ENCODE measurements at regions not wholly inside any gene's neighbourhood (a gene's known extent, or its start where the extent isn't known, plus 50 kb on each side); places are given as distances from the start of the nearest gene placed in this dataset.

DNA sequence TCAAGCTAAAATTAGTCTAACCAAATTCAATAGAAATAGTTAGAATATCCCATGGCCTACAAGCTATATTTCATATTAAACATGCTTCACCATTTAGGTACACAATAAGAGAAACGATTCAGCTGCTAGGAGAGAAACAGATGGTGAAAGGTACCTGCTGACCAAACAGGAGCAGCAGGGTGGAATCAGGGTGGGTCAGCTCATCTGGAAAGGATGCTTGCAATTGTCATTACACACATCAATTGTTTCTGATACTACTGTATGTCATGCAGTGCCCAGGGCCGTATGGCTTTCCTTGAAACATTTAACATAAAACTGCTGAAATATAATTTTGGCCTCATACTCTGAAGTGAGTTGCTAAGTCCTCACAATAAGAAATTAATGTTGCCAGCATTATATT, 776.0 kb downstream of the DACH1 start:
- no peak overlapping the region for H3K27ac Mint-ChIP-seq
- no peak for ATAC-seq
- no peaks in the 10 kb centered on the region for H3K27me3 Mint-ChIP-seq
- no peak overlapping the region for H3K4me3 Mint-ChIP-seq
- H3K4me1 Mint-ChIP-seq: no peaks in the 10 kb centered on the region
- peaks cover 7 to 19% of the 10 kb centered on the region in 2 donors for H3K9me3 Mint-ChIP-seq
- DNase-seq: no peak

- no peak for ATAC-seq
- Mint-ChIP-seq H3K4me1 (no peaks in the 10 kb centered on the region), H3K27ac (no peak overlapping the region), H3K27me3 (no peaks in the 10 kb centered on the region), H3K4me3 (no peak overlapping the region), H3K9me3 (peaks cover 0 to 13% of the 10 kb centered on the region in 2 donors)
- no peak for DNase-seq
Measured at GRCh38 chr13:71089056-71089455, 777.9 kb downstream of the DACH1 start.

DNA sequence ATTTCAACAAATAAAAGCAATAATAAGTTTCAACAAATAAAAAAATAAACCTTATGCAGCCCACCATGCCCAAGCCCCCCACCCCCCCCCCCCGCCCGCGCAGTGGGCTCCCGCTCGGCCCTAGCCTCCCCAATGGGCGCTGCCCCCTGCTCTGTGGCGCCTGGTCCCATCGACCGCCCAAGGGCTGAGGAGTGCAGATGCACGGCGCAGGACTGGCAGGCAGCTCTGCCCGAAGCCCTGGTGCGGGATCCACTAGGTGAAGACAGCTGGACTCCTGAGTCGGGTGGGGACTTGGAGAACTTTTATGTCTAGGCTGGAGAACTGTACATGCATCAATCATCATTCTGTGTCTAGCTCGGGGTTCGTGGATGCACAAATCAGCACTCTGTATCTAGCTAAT, 779.6 kb downstream of the DACH1 start:
- H3K27ac Mint-ChIP-seq: no peak overlapping the region
- no peak for ATAC-seq
- peaks cover 0 to 13% of the 10 kb centered on the region in 2 donors for H3K9me3 Mint-ChIP-seq

GRCh38 chr13:71087006-71087405, 780.0 kb downstream of the DACH1 start:
- H3K27ac Mint-ChIP-seq: no peak overlapping the region
- no peak overlapping the region for H3K4me3 Mint-ChIP-seq
- DNase-seq: no peak
- no peaks in the 10 kb centered on the region for H3K4me1 Mint-ChIP-seq
- peaks cover 0 to 13% of the 10 kb centered on the region in 2 donors for H3K9me3 Mint-ChIP-seq
- no peak for ATAC-seq
- no peaks in the 10 kb centered on the region for H3K27me3 Mint-ChIP-seq

More for the DNA sequence above, 779.6 kb downstream of the DACH1 start:
- DNase-seq: no peak
- Mint-ChIP-seq H3K4me3 (no peak overlapping the region), H3K4me1 (no peaks in the 10 kb centered on the region), H3K27me3 (no peaks in the 10 kb centered on the region)

- Mint-ChIP-seq H3K27ac (no peak overlapping the region), H3K4me3 (no peak overlapping the region), H3K27me3 (no peaks in the 10 kb centered on the region), H3K4me1 (no peaks in the 10 kb centered on the region), H3K9me3 (peaks cover 0 to 8% of the 10 kb centered on the region in 2 donors)
- ATAC-seq (no peak), DNase-seq (no peak)
Measured at GRCh38 chr13:71082631-71083030, 784.4 kb downstream of the DACH1 start.

- H3K9me3 Mint-ChIP-seq: no peaks in the 10 kb centered on the region
- H3K27ac Mint-ChIP-seq: no peak overlapping the region
- no peaks in the 10 kb centered on the region for H3K4me1 Mint-ChIP-seq
- ATAC-seq (no peak), DNase-seq (no peak)
- H3K4me3 Mint-ChIP-seq: no peak overlapping the region
- H3K27me3 Mint-ChIP-seq: no peaks in the 10 kb centered on the region
Measured at GRCh38 chr13:71079638-71080037, 787.4 kb downstream of the DACH1 start.

- no peak overlapping the region for H3K27ac Mint-ChIP-seq
- H3K9me3 Mint-ChIP-seq: peaks cover 6 to 16% of the 10 kb centered on the region in 2 donors
- no peaks in the 10 kb centered on the region for H3K27me3 Mint-ChIP-seq
- ATAC-seq (no peak), DNase-seq (no peak)
- no peak overlapping the region for H3K4me3 Mint-ChIP-seq
- no peaks in the 10 kb centered on the region for H3K4me1 Mint-ChIP-seq
Measured at GRCh38 chr13:71068041-71068440, 799.0 kb downstream of the DACH1 start.

- Mint-ChIP-seq H3K27ac (no peak overlapping the region), H3K4me3 (no peak overlapping the region), H3K4me1 (no peaks in the 10 kb centered on the region), H3K9me3 (peaks cover 9 to 22% of the 10 kb centered on the region in 2 donors), H3K27me3 (no peaks in the 10 kb centered on the region)
- DNase-seq (no peak), ATAC-seq (no peak)
Measured at GRCh38 chr13:71067165-71067815, 799.7 kb downstream of the DACH1 start.

DNA sequence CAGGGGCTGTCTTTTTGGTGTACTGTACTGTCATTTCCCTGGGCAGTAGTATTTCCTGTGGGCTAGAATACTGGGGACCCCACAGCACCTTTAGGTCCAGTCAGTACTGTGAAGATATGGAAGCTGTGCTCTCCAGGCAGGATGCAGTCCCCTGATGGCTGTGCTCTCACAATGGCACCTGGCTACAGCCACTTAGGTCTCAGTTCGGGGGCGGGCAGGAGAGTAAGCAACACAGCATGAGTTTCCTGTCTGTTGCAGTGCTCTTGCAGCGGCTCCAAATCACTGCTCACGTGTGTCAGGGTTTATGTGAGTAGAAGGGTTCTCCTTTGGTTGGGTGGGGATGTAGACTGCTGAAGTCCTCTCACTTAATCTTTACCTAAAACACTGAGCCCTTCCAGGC, 810.4 kb downstream of the DACH1 start:
- H3K4me3 Mint-ChIP-seq: no peak overlapping the region
- H3K27ac Mint-ChIP-seq: no peak overlapping the region
- H3K9me3 Mint-ChIP-seq: peaks cover 4 to 16% of the 10 kb centered on the region in 2 donors
- ATAC-seq (no peak), DNase-seq (no peak)
- no peaks in the 10 kb centered on the region for H3K27me3 Mint-ChIP-seq
- H3K4me1 Mint-ChIP-seq: no peaks in the 10 kb centered on the region

GRCh38 chr13:71055644-71056043, 811.4 kb downstream of the DACH1 start:
- Mint-ChIP-seq H3K4me1 (no peaks in the 10 kb centered on the region), H3K9me3 (peaks cover 4 to 16% of the 10 kb centered on the region in 2 donors), H3K4me3 (no peak overlapping the region), H3K27ac (no peak overlapping the region), H3K27me3 (no peaks in the 10 kb centered on the region)
- no peak for DNase-seq
- no peak for ATAC-seq

DNA sequence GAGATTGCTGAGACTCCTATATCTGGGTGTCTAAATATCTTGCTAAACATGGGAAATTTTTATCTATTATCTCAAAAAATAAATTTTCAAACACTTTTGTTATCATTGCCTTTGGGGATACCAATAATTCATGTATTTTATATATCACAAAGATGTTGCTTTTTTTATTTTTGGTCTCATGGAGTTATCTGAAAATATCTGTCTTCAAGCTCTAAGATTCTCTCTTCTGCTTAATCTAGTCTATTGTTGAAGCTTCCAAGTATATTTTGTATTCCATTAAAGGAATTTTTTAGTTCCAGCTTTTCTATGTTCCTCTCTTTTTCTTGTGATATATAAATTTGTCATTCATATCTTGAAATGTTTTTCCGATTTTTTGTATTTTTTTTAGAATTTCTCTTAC, 812.0 kb downstream of the DACH1 start:
- ATAC-seq (no peak), DNase-seq (no peak)
- no peaks in the 10 kb centered on the region for H3K4me1 Mint-ChIP-seq
- no peak overlapping the region for H3K27ac Mint-ChIP-seq
- no peaks in the 10 kb centered on the region for H3K27me3 Mint-ChIP-seq
- peaks cover 4 to 16% of the 10 kb centered on the region in 2 donors for H3K9me3 Mint-ChIP-seq
- H3K4me3 Mint-ChIP-seq: no peak overlapping the region

- no peak for ATAC-seq
Measured at GRCh38 chr13:71054358-71054757, 812.6 kb downstream of the DACH1 start.

GRCh38 chr13:71051573-71051972, 815.4 kb downstream of the DACH1 start:
- H3K9me3 Mint-ChIP-seq: peaks cover 4 to 16% of the 10 kb centered on the region in 2 donors
- no peak for ATAC-seq
- no peak overlapping the region for H3K27ac Mint-ChIP-seq
- no peaks in the 10 kb centered on the region for H3K4me1 Mint-ChIP-seq
- no peak overlapping the region for H3K4me3 Mint-ChIP-seq
- DNase-seq: no peak
- no peaks in the 10 kb centered on the region for H3K27me3 Mint-ChIP-seq

More at GRCh38 chr13:71054358-71054757, 812.6 kb downstream of the DACH1 start:
- Mint-ChIP-seq H3K27me3 (no peaks in the 10 kb centered on the region), H3K27ac (no peak overlapping the region), H3K9me3 (peaks cover 4 to 16% of the 10 kb centered on the region in 2 donors), H3K4me1 (no peaks in the 10 kb centered on the region), H3K4me3 (no peak overlapping the region)
- DNase-seq: no peak

DNA sequence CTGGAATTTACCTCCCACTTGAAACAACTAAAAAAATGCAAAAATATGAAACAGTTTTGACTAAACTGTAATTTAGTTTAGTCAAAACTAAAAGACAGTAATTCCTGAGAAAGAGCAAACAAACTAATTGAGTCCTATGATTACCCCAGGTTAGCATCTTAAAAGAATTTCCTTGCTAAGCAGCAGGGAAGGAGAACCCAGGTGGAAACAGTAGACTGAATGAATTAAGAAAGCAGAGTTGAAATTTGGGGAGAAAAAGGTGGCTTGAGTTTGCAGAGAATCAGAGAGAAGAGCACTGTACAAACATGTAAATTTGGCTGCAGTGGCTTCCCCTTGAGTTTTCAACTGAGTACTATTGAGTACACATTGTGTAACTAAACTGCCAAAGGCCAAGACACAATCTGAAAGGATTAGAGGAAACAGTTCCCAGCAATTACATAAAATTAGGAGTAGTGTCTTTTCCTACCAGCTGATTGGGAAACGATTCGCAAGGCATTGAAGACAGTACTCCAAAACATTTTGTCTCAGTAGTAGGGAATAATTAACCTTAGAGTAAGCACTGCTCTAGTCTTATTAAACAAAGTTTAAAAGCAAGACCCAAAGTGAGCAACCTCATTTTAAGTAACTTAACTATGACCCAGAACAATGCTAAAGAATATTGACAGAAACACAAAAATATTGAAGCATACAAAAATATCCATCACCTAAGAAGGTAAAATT, 820.5 kb downstream of the DACH1 start:
- no peaks in the 10 kb centered on the region for H3K27me3 Mint-ChIP-seq
- H3K4me3 Mint-ChIP-seq: no peak overlapping the region
- no peaks in the 10 kb centered on the region for H3K4me1 Mint-ChIP-seq
- ATAC-seq (no peak), DNase-seq (no peak)
- H3K27ac Mint-ChIP-seq: no peak overlapping the region
- no peaks in the 10 kb centered on the region for H3K9me3 Mint-ChIP-seq

DNA sequence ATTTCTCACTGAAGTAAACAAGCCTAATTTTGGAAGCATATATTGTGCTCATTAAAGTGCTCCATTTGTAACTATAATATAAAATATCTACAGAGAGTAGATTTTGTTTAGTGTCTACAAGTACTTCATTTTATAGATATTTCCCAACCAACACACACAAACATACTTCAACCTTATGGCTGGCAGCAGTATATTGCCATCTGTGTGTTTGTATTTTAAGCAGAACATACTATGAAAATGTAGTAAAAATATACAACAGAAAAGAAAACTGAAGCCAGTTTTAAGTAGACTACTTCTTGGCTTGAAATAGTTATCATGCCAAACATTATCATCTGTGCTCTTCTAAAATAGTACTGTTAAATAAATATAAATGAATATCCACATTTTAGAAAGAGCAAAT, 821.9 kb downstream of the DACH1 start:
- DNase-seq (no peak), ATAC-seq (no peak)
- Mint-ChIP-seq H3K4me3 (no peak overlapping the region), H3K27ac (no peak overlapping the region), H3K9me3 (no peaks in the 10 kb centered on the region), H3K4me1 (no peaks in the 10 kb centered on the region), H3K27me3 (no peaks in the 10 kb centered on the region)

GRCh38 chr13:71039440-71039839, 827.6 kb downstream of the DACH1 start:
- ATAC-seq (no peak), DNase-seq (no peak)
- H3K9me3 Mint-ChIP-seq: peaks cover 0 to 6% of the 10 kb centered on the region in 2 donors
- H3K4me3 Mint-ChIP-seq: no peak overlapping the region
- H3K27ac Mint-ChIP-seq: no peak overlapping the region
- no peaks in the 10 kb centered on the region for H3K27me3 Mint-ChIP-seq
- no peaks in the 10 kb centered on the region for H3K4me1 Mint-ChIP-seq

Measured in stimulated activated naive CD8-positive, alpha-beta T cell treated with anti-CD3 and anti-CD28 coated beads, Interleukin-15, amount 100 ng/mL, for 72 hours (primary cell).